Heart right ventricle (tissue), 16 donors: ENCODE measurements at regions not wholly inside any gene's neighbourhood (a gene's known extent, or its start where the extent isn't known, plus 50 kb on each side); places are given as distances from the start of the nearest gene placed in this dataset.

ENCODE experiments used
- ATAC-seq, 8 donors: fragments of 200-7000 bp; cut with Tn5 transposase; one replicate each; pipeline ENCODE4 v1.9.1; 2020; ENCODE audit warnings: mild to moderate bottlenecking in 8 of 8, moderate library complexity in 8 of 8, moderate number of reproducible peaks in 1 of 8
- DNase-seq, 2 donors: peaks; one replicate each; pipeline ENCODE4 v3.0.0-alpha.2; 2020
- H3K27ac ChIP-seq, 10 donors: fragments of 200-600 bp; sonication (generic) in 2 of 10; one replicate each; pipeline versions ENCODE4 v1.5.0 to v1.8.0; 2020 to 2022; ENCODE audit warnings: mild to moderate bottlenecking in 3 of 10
- H3K27me3 ChIP-seq, 7 donors: fragments of 200-600 bp; one replicate each; pipeline ENCODE4 v1.8.0; 2021 to 2022; ENCODE audit warnings: mild to moderate bottlenecking in 2 of 7
- H3K36me3 ChIP-seq, 9 donors: fragments of 200-600 bp; sonication (generic) in 1 of 9; one replicate each; pipeline versions ENCODE4 v1.5.0 to v1.8.0; 2020 to 2022; ENCODE audit warnings: mild to moderate bottlenecking in 2 of 9
- H3K4me1 ChIP-seq, 9 donors: fragments of 200-600 bp; sonication (generic) in 1 of 9; one replicate each; pipeline versions ENCODE4 v1.5.0 to v1.8.0; 2020 to 2022; ENCODE audit warnings: mild to moderate bottlenecking in 4 of 9
- H3K4me3 ChIP-seq, 10 donors: fragments of 200-600 bp; sonication (generic) in 2 of 10; one replicate each; pipeline versions ENCODE4 v1.5.0 to v1.8.0; 2020 to 2022; ENCODE audit warnings: mild to moderate bottlenecking in 7 of 10, moderate library complexity in 2 of 10
- H3K9me3 ChIP-seq, 11 donors: fragments of 200-600 bp in 10 of 11; sonication (generic) in 2 of 11; one replicate each; pipeline versions ENCODE4 v1.5.0 to v1.8.0; 2013 to 2022; ENCODE audit warnings: mild to moderate bottlenecking in 2 of 11, control low read depth in 1 of 11, moderate library complexity in 1 of 11
- WGBS, 2 donors: extraction: QIAGEN DNeasy Blood & Tissue Kit; methylation state at CpG; one replicate each; pipeline ENCODE4 v1.1.7; 2013; ENCODE audit warnings: inconsistent platforms in 1 of 2; 5-methylcytosine and 5-hydroxymethylcytosine counted together
- intact Hi-C, 10 donors: fragments of 100-400 bp; cut with DNase I; formaldehyde crosslinking; loops; one replicate each; pipeline versions ENCODE4 v1.11.1 to v1.14.2; 2022
- TF ChIP-seq, protein P1 (sequence below), 9 donors: fragments of 200-600 bp; sonication (generic) in 2 of 9; IDR thresholded peaks; one replicate each; pipeline versions ENCODE4 v1.5.0 to v1.8.0; 2021 to 2022; ENCODE audit warnings: antibody characterized with exemption in 9 of 9, mild to moderate bottlenecking in 5 of 9, moderate library complexity in 1 of 9
- donor health status: Arrhythmogenic right ventricular cardiomyopathy.
- donor health status: ischemic (EF 13 %, LVEDD 7.1; RV severe dilation, severe dysfunction).
- donor health status: healthy with polysubstance abuse.
- donor health status: DM: no; HTN: yes; CAD: no.
- donor health status: DM: no; HTN: no; CAD: no.
- donor health status: ischemic (EF 25% LVEDD 6.9; RV normal size, moderate dysfunction).
- donor health status: ischemic (EF 25% LVEDD 5.7; RV mildly dilated, moderate dysfunction).
- donor health status: healthy.
- donor health status: DM: yes; HTN: yes; CAD: no.
- donor health status: Ischemic cardiomyopathy.
- donor health status: ischemic (EF 35%, LVEDD 5.7; RV mildly dilated, moderate dysfunction).
- donor health status: nonischemic (EF 11% LVEDD 7.7; RV severe dilation, severe dysfunction).
- donor health status: DM: yes; HTN: yes; CAD: no.
- donor health status: PGD.
- donor health status: ischemic (EF 29% LVEDD 5.4; RV normal size, mild dysfunction).
- donor health status: nonischemic (EF 23%, LVEDD 6.1; RV moderate dilation, normal function).

DNA sequence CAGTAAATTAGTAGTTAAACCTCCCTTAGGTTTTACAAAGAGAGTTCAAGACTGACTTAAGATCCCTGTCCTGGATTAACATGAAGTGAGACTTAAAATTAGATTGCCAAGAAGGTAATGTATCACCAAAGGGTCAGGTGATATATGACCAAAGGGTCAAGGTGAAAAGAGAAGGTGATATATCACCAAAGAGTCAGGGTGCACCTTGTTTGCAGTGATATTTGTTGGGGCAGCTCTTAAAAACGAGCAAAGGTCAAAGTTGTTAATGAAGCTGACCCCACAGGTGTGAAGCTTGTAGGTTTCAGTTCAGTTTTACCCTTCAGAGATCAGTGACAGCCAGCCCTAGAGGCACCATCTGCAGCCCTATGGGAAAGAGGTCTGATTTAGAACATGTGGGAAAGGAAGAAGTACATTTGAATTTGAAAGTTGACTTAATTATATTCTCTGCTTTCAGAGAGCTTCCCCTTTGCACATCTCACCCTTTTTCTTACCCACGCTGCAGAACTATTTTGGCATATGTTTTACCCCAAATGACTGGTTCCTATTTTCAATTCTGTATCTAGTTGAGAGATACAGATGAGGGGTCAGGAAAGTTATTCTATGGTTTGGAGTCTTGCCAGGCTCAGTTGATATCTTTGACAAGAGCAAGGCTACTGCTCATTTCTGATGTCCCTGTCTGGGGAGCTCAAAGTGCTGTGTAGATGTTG is 170.8 kb downstream of the S1PR1 start:
- Histone ChIP-seq H3K36me3 (no peaks in the 10 kb centered on the region), H3K27ac (no peak overlapping the region), H3K4me1 (no peaks in the 10 kb centered on the region), H3K9me3 (peaks cover 0 to 8% (median 0%) of the 10 kb centered on the region in 11 donors), H3K4me3 (no peak overlapping the region), H3K27me3 (peaks cover 0 to 3% (median 0%) of the 10 kb centered on the region in 7 donors)
- intact Hi-C loops = no loop called here
- DNase-seq (no peak), ATAC-seq (no peak)
- WGBS, 2 donors = 61 to 62% methylated on average over 2 of the region's 2 CpGs
- TF ChIP-seq, protein P1, sequence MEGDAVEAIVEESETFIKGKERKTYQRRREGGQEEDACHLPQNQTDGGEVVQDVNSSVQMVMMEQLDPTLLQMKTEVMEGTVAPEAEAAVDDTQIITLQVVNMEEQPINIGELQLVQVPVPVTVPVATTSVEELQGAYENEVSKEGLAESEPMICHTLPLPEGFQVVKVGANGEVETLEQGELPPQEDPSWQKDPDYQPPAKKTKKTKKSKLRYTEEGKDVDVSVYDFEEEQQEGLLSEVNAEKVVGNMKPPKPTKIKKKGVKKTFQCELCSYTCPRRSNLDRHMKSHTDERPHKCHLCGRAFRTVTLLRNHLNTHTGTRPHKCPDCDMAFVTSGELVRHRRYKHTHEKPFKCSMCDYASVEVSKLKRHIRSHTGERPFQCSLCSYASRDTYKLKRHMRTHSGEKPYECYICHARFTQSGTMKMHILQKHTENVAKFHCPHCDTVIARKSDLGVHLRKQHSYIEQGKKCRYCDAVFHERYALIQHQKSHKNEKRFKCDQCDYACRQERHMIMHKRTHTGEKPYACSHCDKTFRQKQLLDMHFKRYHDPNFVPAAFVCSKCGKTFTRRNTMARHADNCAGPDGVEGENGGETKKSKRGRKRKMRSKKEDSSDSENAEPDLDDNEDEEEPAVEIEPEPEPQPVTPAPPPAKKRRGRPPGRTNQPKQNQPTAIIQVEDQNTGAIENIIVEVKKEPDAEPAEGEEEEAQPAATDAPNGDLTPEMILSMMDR (IDR thresholded peaks at IDR 0.05) = no peak

DNA sequence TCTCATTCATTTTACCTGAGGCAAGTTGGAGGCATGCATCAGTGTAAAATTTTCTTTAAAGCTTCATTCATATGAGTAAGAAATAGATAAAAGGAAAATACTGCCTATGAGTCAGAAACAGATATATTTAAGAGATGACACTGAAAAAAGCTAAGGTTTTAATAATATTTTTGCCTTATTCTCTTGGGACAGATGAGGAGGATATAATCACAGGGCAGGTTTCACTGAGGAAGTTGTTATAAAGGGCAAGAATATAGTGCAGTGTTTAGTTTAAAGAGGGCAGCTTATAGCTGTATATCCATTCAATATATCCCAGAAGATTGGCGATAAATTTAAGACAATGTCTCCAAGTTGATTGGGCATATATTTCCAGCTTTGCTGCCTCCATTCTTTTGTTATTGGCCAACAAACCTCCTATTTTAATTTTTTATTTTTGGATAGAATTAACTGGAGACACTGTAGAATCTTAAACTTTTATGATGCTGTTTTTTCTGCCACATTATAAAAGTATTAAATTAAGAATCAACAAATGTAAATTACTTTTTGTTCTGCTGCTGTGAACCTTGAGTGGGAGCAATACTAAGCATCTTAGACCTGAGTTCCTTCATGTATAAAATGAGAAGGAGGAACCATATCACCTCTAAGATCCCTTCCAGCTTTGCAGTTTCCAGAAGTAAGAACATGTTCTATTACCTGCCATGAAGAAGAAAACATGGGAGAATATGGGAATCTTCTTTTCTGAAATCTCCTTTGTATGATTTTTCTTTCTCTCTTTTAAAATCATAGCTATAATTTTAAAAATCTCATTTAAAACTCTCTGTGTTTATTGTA is 171.6 kb downstream of the S1PR1 start:
- Histone ChIP-seq H3K4me1 (no peaks in the 10 kb centered on the region), H3K36me3 (no peaks in the 10 kb centered on the region), H3K9me3 (peaks cover 0 to 8% (median 0%) of the 10 kb centered on the region in 11 donors), H3K27ac (no peak overlapping the region), H3K27me3 (peaks cover 0 to 3% (median 0%) of the 10 kb centered on the region in 7 donors), H3K4me3 (no peak overlapping the region)
- 95 to 97% methylated on average over 1 of the region's 1 CpG for WGBS, 2 donors
- intact Hi-C loops = no loop called here
- ATAC-seq (no peak), DNase-seq (no peak)
- TF ChIP-seq, protein P1 (IDR thresholded peaks at IDR 0.05) = no peak

DNA sequence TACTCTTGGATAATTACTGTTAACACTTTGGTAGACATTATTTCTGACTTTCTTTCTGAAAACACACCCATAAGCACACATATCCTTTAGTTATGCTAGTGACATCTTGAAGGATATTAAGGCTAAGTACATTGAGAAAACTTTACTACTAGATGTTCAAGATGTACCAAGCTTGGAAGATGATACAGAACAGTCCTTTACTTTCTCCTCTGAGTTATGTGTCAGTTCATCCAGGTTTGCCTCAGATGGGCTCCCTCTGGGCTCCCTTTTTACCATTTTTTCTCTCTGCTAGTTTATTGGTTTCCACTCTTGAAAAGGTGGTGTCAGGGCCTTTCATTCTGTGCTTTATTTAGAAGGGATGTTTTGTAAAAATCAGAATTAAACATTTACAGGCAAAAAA is 172.3 kb downstream of the S1PR1 start:
- Histone ChIP-seq H3K36me3 (no peaks in the 10 kb centered on the region), H3K4me3 (no peak overlapping the region), H3K4me1 (no peaks in the 10 kb centered on the region), H3K27ac (no peak overlapping the region), H3K27me3 (peaks cover 0 to 3% (median 0%) of the 10 kb centered on the region in 7 donors), H3K9me3 (peaks cover 0 to 8% (median 0%) of the 10 kb centered on the region in 11 donors)
- DNase-seq (no peak), ATAC-seq (no peak)
- TF ChIP-seq, protein P1 (IDR thresholded peaks at IDR 0.05) = no peak
- intact Hi-C loops = no loop called here

DNA sequence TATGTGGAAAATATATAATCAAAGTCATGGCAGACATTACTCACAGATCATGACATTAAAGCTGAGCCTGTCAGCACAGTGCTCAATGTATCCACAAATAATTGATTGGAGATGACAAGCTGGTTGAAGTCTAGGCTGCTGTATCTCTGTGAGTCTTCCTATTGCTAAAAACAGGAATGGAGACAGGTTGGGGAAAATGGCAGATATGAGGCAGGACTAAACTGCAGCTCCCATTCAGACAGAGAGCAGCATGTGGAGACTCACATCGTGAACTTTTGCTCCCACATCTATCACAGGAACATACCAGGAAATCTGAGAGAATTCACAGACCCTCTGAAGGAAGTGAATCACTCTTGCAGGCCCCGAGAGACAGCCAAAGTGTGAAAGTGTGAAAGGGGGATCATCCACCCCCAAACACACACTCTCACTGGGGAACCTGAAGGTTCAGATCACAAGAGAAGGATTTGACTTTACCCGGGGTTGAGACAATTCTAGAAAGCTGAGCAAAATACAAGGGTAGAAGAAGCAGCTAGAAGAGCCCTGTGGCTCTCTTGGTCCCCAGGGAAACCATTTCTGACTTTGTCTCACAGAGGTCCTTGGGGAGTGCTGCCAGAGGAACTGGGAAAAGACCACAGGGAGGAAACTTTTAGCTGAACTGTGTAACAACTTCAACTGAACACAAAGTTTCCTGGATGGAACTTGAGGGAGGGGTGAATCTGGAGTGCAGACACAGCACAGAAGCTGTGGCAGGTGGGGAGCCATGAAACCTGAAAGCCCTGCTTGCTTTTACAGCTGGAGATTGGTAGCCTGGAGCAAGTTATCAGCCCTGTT is 173.4 kb downstream of the S1PR1 start:
- intact Hi-C loops = no loop called here
- ATAC-seq (no peak), DNase-seq (no peak)
- no peaks in the 10 kb centered on the region for H3K36me3 ChIP-seq
- no peaks in the 10 kb centered on the region for H3K4me1 ChIP-seq
- H3K4me3 ChIP-seq = no peak overlapping the region
- H3K27ac ChIP-seq = no peak overlapping the region
- peaks cover 0 to 3% (median 0%) of the 10 kb centered on the region in 7 donors for H3K27me3 ChIP-seq
- 31 to 35% methylated on average over 3 of the region's 3 CpGs for WGBS, 2 donors
- TF ChIP-seq, protein P1 (IDR thresholded peaks at IDR 0.05) = no peak
- peaks cover 0 to 8% (median 0%) of the 10 kb centered on the region in 11 donors for H3K9me3 ChIP-seq
